AG04450 (cell line): ENCODE measurements at regions not wholly inside any gene's neighbourhood (a gene's known extent, or its start where the extent isn't known, plus 50 kb on each side); places are given as distances from the start of the nearest gene placed in this dataset.

ENCODE experiments used
- CTCF ChIA-PET: fragments of 300-600, 350-600 bp; formaldehyde crosslinking; extraction: SDS; loops from one replicate; lab custom pipeline; 2022; ENCODE audit warnings: antibody characterized with exemption, inconsistent platforms; lab: Charles Lee
- POLR2A ChIA-PET: fragments of 350-600 bp; formaldehyde crosslinking; extraction: SDS; loops from one replicate; lab custom pipeline; 2021; ENCODE audit warnings: antibody characterized with exemption, inconsistent platforms; lab: Yijun Ruan, JAX
- DNase-seq: peaks from one replicate; pipeline ENCODE4 v3.0.0-alpha.2; 2011; ENCODE audit warnings: low read depth, low spot score
- H3K27ac ChIP-seq: one replicate; pipeline ENCODE4 v1.5.1; 2012; ENCODE audit warnings: low read depth, low read length, control low read depth
- H3K27me3 ChIP-seq: one replicate; pipeline ENCODE4 v1.6.0; 2012; ENCODE audit warnings: low read length; ENCODE audit not compliant: control insufficient read depth, insufficient read depth
- H3K4me3 ChIP-seq: 2 replicates; pipeline ENCODE4 v1.5.1; 2011; ENCODE audit warnings: mild to moderate bottlenecking, low read depth, low read length, control low read depth
- H3K9me3 ChIP-seq: 2 replicates; pipeline ENCODE4 v1.5.1; 2012; ENCODE audit warnings: low read length; ENCODE audit not compliant: control insufficient read depth, insufficient read depth
- CTCF ChIP-seq: IDR thresholded peaks from 2 replicates; pipeline ENCODE4 v1.5.1; 2011; ENCODE audit warnings: low read depth, low read length, control low read depth, inconsistent platforms

- TF ChIP-seq CTCF: no peak
- DNase-seq: no peak
- Histone ChIP-seq H3K4me3 (no peak overlapping the region), H3K9me3 (no peaks in the 10 kb centered on the region), H3K27ac (no peak overlapping the region), H3K27me3 (no peaks in the 10 kb centered on the region)
- POLR2A ChIA-PET: no interaction called here
- CTCF ChIA-PET: interaction anchor here (0.6 kb wide), 1 partner anchor 237 kb away, joined by 5 read pairs; no protein-coding TSS in a partner anchor
Measured at GRCh38 chr4:147398556-147398955, 82.3 kb upstream of the EDNRA start.

GRCh38 chr4:147400721-147401120 lies 80.2 kb upstream of the EDNRA start:
- Histone ChIP-seq H3K27me3 (no peaks in the 10 kb centered on the region), H3K9me3 (no peaks in the 10 kb centered on the region), H3K4me3 (no peak overlapping the region), H3K27ac (no peak overlapping the region)
- ChIA-PET CTCF (no interaction called here), POLR2A (no interaction called here)
- DNase-seq: no peak
- no peak for TF ChIP-seq CTCF

GRCh38 chr4:147401221-147401620 lies 79.7 kb upstream of the EDNRA start:
- ChIA-PET POLR2A (no interaction called here), CTCF (no interaction called here)
- DNase-seq: no peak
- no peaks in the 10 kb centered on the region for H3K27me3 ChIP-seq
- no peak for TF ChIP-seq CTCF
- H3K27ac ChIP-seq: no peak overlapping the region
- no peak overlapping the region for H3K4me3 ChIP-seq
- no peaks in the 10 kb centered on the region for H3K9me3 ChIP-seq

- Histone ChIP-seq H3K9me3 (no peaks in the 10 kb centered on the region), H3K27me3 (no peaks in the 10 kb centered on the region), H3K27ac (no peak overlapping the region), H3K4me3 (no peak overlapping the region)
- ChIA-PET POLR2A (no interaction called here), CTCF (interaction anchor here (0.6 to 2.1 kb wide), 7 partner anchors 16 to 460 kb away, joined by 4 to 7 read pairs (median 4); no protein-coding TSS in a partner anchor)
- peak; percentile 40 for TF ChIP-seq CTCF
- DNase-seq: no peak
Measured at GRCh38 chr4:147407261-147408045, 73.4 kb upstream of the EDNRA start.

- ChIA-PET CTCF (interaction anchor here (0.7 to 2.1 kb wide), 6 partner anchors 15 to 458 kb away, joined by 3 to 7 read pairs (median 4); no protein-coding TSS in a partner anchor), POLR2A (no interaction called here)
- Histone ChIP-seq H3K4me3 (no peak overlapping the region), H3K27me3 (no peaks in the 10 kb centered on the region), H3K9me3 (no peaks in the 10 kb centered on the region), H3K27ac (no peak overlapping the region)
- no peak for TF ChIP-seq CTCF
- no peak for DNase-seq
Measured at GRCh38 chr4:147408189-147408588, 72.7 kb upstream of the EDNRA start.
